IMR-90 (cell line): ENCODE measurements at regions not wholly inside any gene's neighbourhood (a gene's known extent, or its start where the extent isn't known, plus 50 kb on each side); places are given as distances from the start of the nearest gene placed in this dataset.

ENCODE experiments used
- ATAC-seq: fragments of 200-7000 bp; cut with Tn5 transposase; 2 replicates; pipeline ENCODE4 v1.9.1; 2020; ENCODE audit warnings: low read depth, mild to moderate bottlenecking, moderate library complexity
- BruUV-seq: library from RNA; stranded (reverse); fragments of 400-500 nt; replicated peaks from 2 replicates; lab custom pipeline; 2021; lab: Mats Ljungman, UMichigan
- CTCF ChIA-PET: fragments of 300-600 bp; formaldehyde crosslinking; extraction: SDS; loops from one replicate; lab custom pipeline; 2021; ENCODE audit warnings: antibody characterized with exemption; lab: Yijun Ruan, JAX
- POLR2A ChIA-PET: fragments of 300-600 bp; sonication (Branson Sonifier 250); formaldehyde crosslinking; loops from one replicate; lab custom pipeline; 2022; ENCODE audit warnings: antibody characterized with exemption; ENCODE audit not compliant: unreplicated experiment; lab: Charles Lee
- DNase-seq: peaks from one replicate; pipeline ENCODE4 v3.0.0; 2013
- H2AFZ ChIP-seq: replicated peaks from 2 replicates; pipeline ENCODE3; 2013; ENCODE audit warnings: low read length, mild to moderate bottlenecking; ENCODE audit not compliant: poor library complexity
- H2AK5ac ChIP-seq: 2 replicates; pipeline ENCODE4 v1.6.1; 2013; ENCODE audit warnings: low read depth, low read length, inconsistent platforms
- H2AK9ac ChIP-seq: replicated peaks from 2 replicates; pipeline ENCODE3; 2013; ENCODE audit warnings: mild to moderate bottlenecking, low read depth, low read length, moderate library complexity; ENCODE audit not compliant: poor library complexity
- H2BK120ac ChIP-seq: 2 replicates; pipeline ENCODE4 v1.6.1; 2013; ENCODE audit warnings: low read depth, low read length, inconsistent platforms
- H2BK15ac ChIP-seq: 3 replicates; pipeline ENCODE4 v1.6.1; 2013; ENCODE audit warnings: low read depth, low read length, inconsistent platforms
- H2BK20ac ChIP-seq: 2 replicates; pipeline ENCODE4 v1.6.1; 2013; ENCODE audit warnings: low read depth, mild to moderate bottlenecking, inconsistent platforms, low read length, moderate library complexity
- H2BK5ac ChIP-seq: 2 replicates; pipeline ENCODE4 v1.6.1; 2013; ENCODE audit warnings: mild to moderate bottlenecking, low read depth, low read length, inconsistent platforms; ENCODE audit not compliant: poor library complexity, severe bottlenecking
- H3K14ac ChIP-seq: replicated peaks from 2 replicates; pipeline ENCODE4 v1.6.1; 2013; ENCODE audit warnings: low read depth, low read length, inconsistent platforms
- H3K18ac ChIP-seq: 2 replicates; pipeline ENCODE4 v1.6.1; 2013; ENCODE audit warnings: low read depth, low read length, control low read depth
- H3K23ac ChIP-seq: 2 replicates; pipeline ENCODE4 v1.6.1; 2013; ENCODE audit warnings: low read depth, low read length, inconsistent platforms
- H3K27ac ChIP-seq: 2 replicates; pipeline ENCODE4 v1.5.1; 2013; ENCODE audit warnings: mild to moderate bottlenecking, control low read depth, low read length; ENCODE audit not compliant: insufficient read depth
- H3K27me3 ChIP-seq: 2 replicates; pipeline ENCODE4 v1.6.1; 2013; ENCODE audit warnings: low read length; ENCODE audit not compliant: control insufficient read depth, insufficient read depth
- H3K36me3 ChIP-seq: 2 replicates; pipeline ENCODE4 v1.6.1; 2013; ENCODE audit warnings: low read length, mixed read lengths; ENCODE audit not compliant: control insufficient read depth, insufficient read depth
- H3K4ac ChIP-seq: 2 replicates; pipeline ENCODE4 v1.6.1; 2013; ENCODE audit warnings: low read depth, low read length, inconsistent platforms
- H3K4me1 ChIP-seq: 2 replicates; pipeline ENCODE4 v1.6.1; 2013; ENCODE audit warnings: low read length, mixed read lengths; ENCODE audit not compliant: control insufficient read depth, insufficient read depth
- H3K4me2 ChIP-seq: 2 replicates; pipeline ENCODE4 v1.6.1; 2013; ENCODE audit warnings: low read depth, mild to moderate bottlenecking, control low read depth, low read length, moderate library complexity
- H3K4me3 ChIP-seq: 2 replicates; pipeline ENCODE4 v1.5.1; 2013; ENCODE audit warnings: low read depth, mild to moderate bottlenecking, control low read depth, low read length, moderate library complexity; ENCODE audit not compliant: insufficient read depth
- H3K56ac ChIP-seq: 2 replicates; pipeline ENCODE4 v1.6.1; 2013; ENCODE audit warnings: low read length, inconsistent platforms; ENCODE audit not compliant: insufficient read depth; ENCODE audit errors: extremely low read depth
- H3K79me1 ChIP-seq, 2 experiments: 2 replicates each; pipeline ENCODE4 v1.6.1; 2013; ENCODE audit warnings: low read length in 2 of 2, inconsistent platforms in 1 of 2, low read depth in 1 of 2
- H3K9ac ChIP-seq: 2 replicates; pipeline ENCODE4 v1.6.1; 2013; ENCODE audit warnings: low read depth, low read length, control low read depth
- H3K9me1 ChIP-seq: 2 replicates; pipeline ENCODE4 v1.6.1; 2013; ENCODE audit warnings: low read length, inconsistent platforms; ENCODE audit not compliant: insufficient read depth
- H3K9me3 ChIP-seq: 2 replicates; pipeline ENCODE4 v1.6.1; 2013; ENCODE audit warnings: low read length; ENCODE audit not compliant: control insufficient read depth, insufficient read depth
- H4K20me1 ChIP-seq: 2 replicates; pipeline ENCODE4 v1.6.1; 2013; ENCODE audit warnings: low read length, inconsistent platforms; ENCODE audit not compliant: insufficient read depth
- H4K5ac ChIP-seq: 2 replicates; pipeline ENCODE4 v1.6.1; 2013; ENCODE audit warnings: mild to moderate bottlenecking, low read depth, low read length, control low read depth
- H4K8ac ChIP-seq, 2 experiments: 2 replicates each; pipeline ENCODE4 v1.6.1; 2013; ENCODE audit warnings: low read depth in 2 of 2, low read length in 2 of 2, control low read depth in 1 of 2, inconsistent platforms in 1 of 2
- H4K91ac ChIP-seq: 2 replicates; pipeline ENCODE4 v1.6.1; 2013; ENCODE audit warnings: low read depth, low read length, inconsistent platforms; ENCODE audit not compliant: insufficient read depth
- BHLHE40 ChIP-seq: fragments of 150-350 bp; IDR thresholded peaks from 2 replicates; pipeline ENCODE4 v1.6.1; 2016; ENCODE audit warnings: mild to moderate bottlenecking, low read depth, low read length
- CEBPB ChIP-seq: IDR thresholded peaks from 2 replicates; pipeline ENCODE4 v1.6.1; 2012; ENCODE audit warnings: low read depth, low read length, improper control_type of control experiment
- CHD1 ChIP-seq: IDR thresholded peaks from 2 replicates; pipeline ENCODE4 v1.6.1; 2012; ENCODE audit warnings: low read depth, low read length, improper control_type of control experiment
- FOS ChIP-seq: fragments of 150-350 bp; IDR thresholded peaks from 2 replicates; pipeline ENCODE4 v1.6.1; 2016; ENCODE audit warnings: low read depth, low read length
- MAFK ChIP-seq: IDR thresholded peaks from 2 replicates; pipeline ENCODE4 v1.6.1; 2012; ENCODE audit warnings: low read depth, low read length, improper control_type of control experiment
- MAZ ChIP-seq: IDR thresholded peaks from 2 replicates; pipeline ENCODE4 v1.6.1; 2012; ENCODE audit warnings: low read depth, mild to moderate bottlenecking, low read length, improper control_type of control experiment, moderate library complexity, borderline replicate concordance
- MXI1 ChIP-seq: IDR thresholded peaks from 2 replicates; pipeline ENCODE4 v1.6.1; 2012; ENCODE audit warnings: low read depth, mild to moderate bottlenecking, low read length, moderate library complexity, borderline replicate concordance
- NFE2L2 ChIP-seq: fragments of 150-350 bp; IDR thresholded peaks from 2 replicates; pipeline ENCODE4 v1.6.1; 2016; ENCODE audit warnings: low read depth, mild to moderate bottlenecking, low read length
- POLR2A ChIP-seq: IDR thresholded peaks from 2 replicates; pipeline ENCODE4 v1.6.1; 2012; ENCODE audit warnings: mild to moderate bottlenecking, low read depth, low read length
- RAD21 ChIP-seq: IDR thresholded peaks from 2 replicates; pipeline ENCODE4 v1.6.1; 2012; ENCODE audit warnings: low read length, improper control_type of control experiment
- RCOR1 ChIP-seq: IDR thresholded peaks from 2 replicates; pipeline ENCODE4 v1.6.1; 2012; ENCODE audit warnings: mild to moderate bottlenecking, low read length, improper control_type of control experiment; ENCODE audit not compliant: insufficient replicate concordance
- RFX5 ChIP-seq: IDR thresholded peaks from 2 replicates; pipeline ENCODE4 v1.8.0; 2012; ENCODE audit warnings: low read depth, mild to moderate bottlenecking, low read length, moderate library complexity
- SMC3 ChIP-seq: fragments of 150-350 bp; IDR thresholded peaks from 2 replicates; pipeline ENCODE4 v1.6.1; 2016; ENCODE audit warnings: low read depth, mild to moderate bottlenecking, antibody characterized with exemption, low read length, moderate library complexity
- WGBS, 2 experiments: methylation state at CpG; one replicate each; pipeline versions ENCODE4 v1.1.5 to v1.1.7; 2013; ENCODE audit warnings: missing lambda C conversion rate in 2 of 2; ENCODE audit not compliant: insufficient read length in 1 of 2; ENCODE audit errors: extremely low coverage in 2 of 2; 5-methylcytosine and 5-hydroxymethylcytosine counted together
- dilution Hi-C: fragments of 300-500 bp; cut with HindIII; formaldehyde crosslinking; loops from one replicate; pipeline ENCODE4 v1.14.3; 2018; ENCODE audit warnings: low sequenced_read_pairs; ENCODE audit not compliant: unreplicated experiment
- in situ Hi-C: fragments of 300-500 bp; cut with MboI; formaldehyde crosslinking; loops from 3 replicates; pipeline ENCODE4 v1.14.3; 2019; ENCODE audit warnings: low sequenced_read_pairs, inconsistent platforms, mixed read lengths
- intact Hi-C: fragments of 100-400 bp; cut with micrococcal nuclease; formaldehyde crosslinking; loops from 2 replicates; pipeline ENCODE4 v1.10.0; 2022
- TF ChIP-seq, protein P1 (sequence below): fragments of 150-350 bp; IDR thresholded peaks from 2 replicates; pipeline ENCODE4 v1.6.1; 2017; ENCODE audit warnings: mild to moderate bottlenecking, antibody characterized with exemption, low read length, low read depth

DNA sequence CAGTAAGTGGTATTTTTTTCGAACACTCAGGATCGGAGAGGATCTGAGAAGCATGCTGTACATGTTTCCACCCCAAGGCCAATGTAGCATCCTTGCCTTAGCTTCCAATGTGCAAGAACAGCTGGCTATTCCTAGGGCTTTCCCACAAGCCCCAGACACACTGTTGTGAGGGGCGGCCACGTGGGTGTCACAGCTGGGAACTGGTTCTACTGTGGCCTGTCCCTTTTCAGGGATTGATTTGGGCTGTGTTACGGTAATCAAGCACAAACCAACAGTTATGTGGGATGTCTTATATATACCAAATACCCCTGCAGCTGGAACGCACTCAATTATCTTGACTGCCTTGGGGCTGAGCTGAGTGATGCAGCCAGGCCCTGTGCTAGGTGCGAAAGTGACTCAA lies 116.3 kb upstream of the CXCR4 start:
- Histone ChIP-seq H3K9ac (no peak overlapping the region), H3K4me2 (no peak overlapping the region), H2BK5ac (no peak overlapping the region), H2AK9ac (no peak overlapping the region), H2AK5ac (no peak overlapping the region), H3K27ac (no peak overlapping the region), H3K23ac (no peak overlapping the region), H4K20me1 (no peaks in the 10 kb centered on the region), H3K4ac (no peak overlapping the region), H3K27me3 (no peaks in the 10 kb centered on the region), H2BK15ac (no peak overlapping the region), H4K8ac (no peak overlapping the region), H3K18ac (no peak overlapping the region), H3K14ac (no peak overlapping the region), H3K56ac (no peak overlapping the region), H3K4me3 (no peak overlapping the region), H2BK120ac (no peak overlapping the region), H2BK20ac (no peak overlapping the region), H3K79me1 (no peaks in the 10 kb centered on the region), H2AFZ (no peak overlapping the region), H3K9me1 (no peaks in the 10 kb centered on the region), H3K9me3 (no peaks in the 10 kb centered on the region), H3K36me3 (no peaks in the 10 kb centered on the region), H4K91ac (no peak overlapping the region), H4K5ac (no peak overlapping the region), H3K4me1 (no peaks in the 10 kb centered on the region)
- dilution Hi-C loops (no loop called here), intact Hi-C loops (no loop called here), in situ Hi-C loops (no loop called here)
- DNase-seq (no peak), ATAC-seq (no peak)
- BruUV-seq: no TSS peak
- WGBS, 2 experiments: 60% methylated on average over 1 of the region's 7 CpGs; no CpG with 5 or more reads in 1 of the 2 experiments
- CTCF ChIA-PET: no interaction called here
- TF ChIP-seq MAZ (no peak), RFX5 (no peak), RCOR1 (no peak), CHD1 (no peak), RAD21 (no peak), BHLHE40 (no peak), MAFK (no peak), POLR2A (no peak), SMC3 (no peak), CEBPB (no peak), NFE2L2 (no peak), FOS (no peak), MXI1 (no peak)
- TF ChIP-seq, protein P1, sequence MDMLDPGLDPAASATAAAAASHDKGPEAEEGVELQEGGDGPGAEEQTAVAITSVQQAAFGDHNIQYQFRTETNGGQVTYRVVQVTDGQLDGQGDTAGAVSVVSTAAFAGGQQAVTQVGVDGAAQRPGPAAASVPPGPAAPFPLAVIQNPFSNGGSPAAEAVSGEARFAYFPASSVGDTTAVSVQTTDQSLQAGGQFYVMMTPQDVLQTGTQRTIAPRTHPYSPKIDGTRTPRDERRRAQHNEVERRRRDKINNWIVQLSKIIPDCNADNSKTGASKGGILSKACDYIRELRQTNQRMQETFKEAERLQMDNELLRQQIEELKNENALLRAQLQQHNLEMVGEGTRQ: no peak
- POLR2A ChIA-PET: no interaction called here
